ENCODE measurements at regions not wholly inside any gene's neighbourhood (a gene's known extent, or its start where the extent isn't known, plus 50 kb on each side); places are given as distances from the start of the nearest gene placed in this dataset.
"Not testable (repeated sequence)": the region's sequence is repeated elsewhere in the genome, so short reads cannot be mapped to it uniquely, and the experiment has no call there.

GRCh38 chr15:79157631-79158592 lies 67.3 kb upstream of the RASGRF1 start:
- DNase-seq (ENCODE audit: low read depth): no peak

- DNase-seq (ENCODE audit: low read depth): no peak
These were observed 66.3 kb upstream of the RASGRF1 start for GRCh38 chr15:79156704-79157375.

GRCh38 chr15:79154483-79155135 lies 64.0 kb upstream of the RASGRF1 start:
- no peak for DNase-seq (ENCODE audit: low read depth)

- DNase-seq (ENCODE audit: low read depth): not testable (repeated sequence)
These were observed 53.7 kb upstream of the RASGRF1 start for GRCh38 chr15:79144290-79144689.

DNA sequence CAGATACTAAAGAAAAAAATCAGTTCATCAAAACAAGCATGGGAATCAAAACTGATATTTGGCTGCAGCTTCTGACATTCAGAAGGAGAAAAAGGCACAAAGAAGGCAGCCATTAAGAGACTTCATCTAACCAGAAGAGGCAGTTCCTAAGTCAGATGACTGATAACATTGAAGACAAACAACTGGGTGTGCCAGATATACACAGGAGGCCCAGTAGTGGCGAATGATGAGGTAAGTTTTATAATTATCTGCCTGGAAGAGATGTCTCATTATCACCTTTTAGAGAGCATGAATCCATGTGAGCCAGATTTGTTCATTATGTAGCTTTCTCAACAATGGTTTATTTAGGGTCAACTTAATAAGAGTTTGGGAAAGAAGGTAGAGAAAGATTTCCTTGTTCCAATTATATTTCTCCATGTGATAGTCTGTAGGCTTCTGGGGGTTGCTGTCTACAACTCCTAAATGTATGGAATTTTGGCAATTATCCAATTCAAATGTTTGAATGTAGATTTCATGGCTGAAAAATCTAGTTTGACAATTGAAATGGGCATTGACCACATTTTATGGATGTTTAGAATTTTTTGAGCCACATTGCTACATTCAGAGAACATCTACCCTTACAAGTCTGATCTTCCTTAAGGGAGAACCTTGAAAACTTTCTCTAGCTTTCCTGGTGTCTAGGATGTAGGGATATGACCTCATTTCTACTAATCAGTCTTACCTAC lies 50.4 kb upstream of the RASGRF1 start:
- DNase-seq (ENCODE audit: low read depth): no peak

Measured in Daoy (cell line).